ENCODE measurements at regions not wholly inside any gene's neighbourhood (a gene's known extent, or its start where the extent isn't known, plus 50 kb on each side); places are given as distances from the start of the nearest gene placed in this dataset.

- intact Hi-C loops (cut with micrococcal nuclease) = loop anchor here (10.0 kb wide), 1 partner anchor 192 kb away; no protein-coding TSS in a partner anchor
- no peak for TF ChIP-seq CTCF (IDR thresholded peaks at IDR 0.05; ENCODE audit: borderline replicate concordance)
These were observed 197.5 kb downstream of the ZEB2 start for GRCh38 chr2:144322379-144322778.

GRCh38 chr2:144320491-144320890 lies 199.4 kb downstream of the ZEB2 start:
- peaks cover 6% of the 10 kb centered on the region for H3K4me1 ChIP-seq
- H3K9me3 ChIP-seq (replicated peaks) = peaks cover 9% of the 10 kb centered on the region
- H3K27me3 ChIP-seq (ENCODE audit: low read depth) = no peaks in the 10 kb centered on the region
- H3K36me3 ChIP-seq = no peaks in the 10 kb centered on the region
- intact Hi-C loops (cut with micrococcal nuclease) = loop anchor here (10.0 kb wide), 1 partner anchor 194 kb away; no protein-coding TSS in a partner anchor
- no peak overlapping the region for H3K27ac ChIP-seq (replicated peaks)
- no peak overlapping the region for H3K4me3 ChIP-seq
- DNase-seq = no peak
- no peak for TF ChIP-seq CTCF (IDR thresholded peaks at IDR 0.05; ENCODE audit: borderline replicate concordance)

More at GRCh38 chr2:144322379-144322778, 197.5 kb downstream of the ZEB2 start:
- H3K4me3 ChIP-seq = no peak overlapping the region
- peaks cover 6% of the 10 kb centered on the region for H3K4me1 ChIP-seq
- no peak overlapping the region for H3K27ac ChIP-seq (replicated peaks)
- peaks cover 9% of the 10 kb centered on the region for H3K9me3 ChIP-seq (replicated peaks)
- no peaks in the 10 kb centered on the region for H3K27me3 ChIP-seq (ENCODE audit: low read depth)
- no peak for DNase-seq
- H3K36me3 ChIP-seq = no peaks in the 10 kb centered on the region

GRCh38 chr2:144317071-144317738 lies 202.7 kb downstream of the ZEB2 start:
- DNase-seq = no peak
- intact Hi-C loops (cut with micrococcal nuclease) = no loop called here
- Histone ChIP-seq H3K27ac (replicated peaks) (no peak overlapping the region), H3K27me3 (ENCODE audit: low read depth) (no peaks in the 10 kb centered on the region), H3K4me3 (no peak overlapping the region), H3K36me3 (peaks cover 4% of the 10 kb centered on the region), H3K9me3 (replicated peaks) (peaks cover 11% of the 10 kb centered on the region), H3K4me1 (peaks cover 6% of the 10 kb centered on the region)
- no peak for TF ChIP-seq CTCF (IDR thresholded peaks at IDR 0.05; ENCODE audit: borderline replicate concordance)

- no peaks in the 10 kb centered on the region for H3K4me1 ChIP-seq
- intact Hi-C loops (cut with micrococcal nuclease) = no loop called here
- no peak overlapping the region for H3K27ac ChIP-seq (replicated peaks)
- no peak overlapping the region for H3K4me3 ChIP-seq
- H3K27me3 ChIP-seq (ENCODE audit: low read depth) = no peaks in the 10 kb centered on the region
- H3K36me3 ChIP-seq = peaks cover 4% of the 10 kb centered on the region
- no peak for TF ChIP-seq CTCF (IDR thresholded peaks at IDR 0.05; ENCODE audit: borderline replicate concordance)
- H3K9me3 ChIP-seq (replicated peaks) = peaks cover 9% of the 10 kb centered on the region
- no peak for DNase-seq
These were observed 208.9 kb downstream of the ZEB2 start for GRCh38 chr2:144310889-144311608.

GRCh38 chr2:144310484-144310883 lies 209.4 kb downstream of the ZEB2 start:
- Histone ChIP-seq H3K9me3 (replicated peaks) (peaks cover 14% of the 10 kb centered on the region), H3K4me3 (no peak overlapping the region), H3K4me1 (no peaks in the 10 kb centered on the region), H3K27me3 (ENCODE audit: low read depth) (no peaks in the 10 kb centered on the region), H3K27ac (replicated peaks) (no peak overlapping the region), H3K36me3 (peaks cover 4% of the 10 kb centered on the region)
- TF ChIP-seq CTCF (IDR thresholded peaks at IDR 0.05; ENCODE audit: borderline replicate concordance) = no peak
- intact Hi-C loops (cut with micrococcal nuclease) = no loop called here
- no peak for DNase-seq
